Esophagus muscularis mucosa (tissue), 3 donors: ENCODE measurements at regions not wholly inside any gene's neighbourhood (a gene's known extent, or its start where the extent isn't known, plus 50 kb on each side); places are given as distances from the start of the nearest gene placed in this dataset.

Source experiments
- POLR2A ChIP-seq: fragments of 450-650 bp; IDR thresholded peaks from one replicate; pipeline ENCODE4 v1.6.1; 2017; ENCODE audit warnings: antibody characterized with exemption, moderate library complexity, mild to moderate bottlenecking, low read depth
- POLR2AphosphoS5 ChIP-seq, 2 donors: sonication (generic); formaldehyde crosslinking; IDR thresholded peaks; one replicate each; pipeline ENCODE4 v1.6.1; 2017; ENCODE audit warnings: antibody characterized with exemption in 2 of 2
- TF ChIP-seq, protein P1 (sequence below), 3 experiments: fragments of 200-600 bp in 2 of 3; fragments of 450-650 bp in 1 of 3; sonication (generic) in 2 of 3; IDR thresholded peaks; one replicate each; pipeline ENCODE4 v1.5.1; 2017 to 2019; ENCODE audit warnings: antibody characterized with exemption in 3 of 3, mild to moderate bottlenecking in 2 of 3, moderate library complexity in 1 of 3

DNA sequence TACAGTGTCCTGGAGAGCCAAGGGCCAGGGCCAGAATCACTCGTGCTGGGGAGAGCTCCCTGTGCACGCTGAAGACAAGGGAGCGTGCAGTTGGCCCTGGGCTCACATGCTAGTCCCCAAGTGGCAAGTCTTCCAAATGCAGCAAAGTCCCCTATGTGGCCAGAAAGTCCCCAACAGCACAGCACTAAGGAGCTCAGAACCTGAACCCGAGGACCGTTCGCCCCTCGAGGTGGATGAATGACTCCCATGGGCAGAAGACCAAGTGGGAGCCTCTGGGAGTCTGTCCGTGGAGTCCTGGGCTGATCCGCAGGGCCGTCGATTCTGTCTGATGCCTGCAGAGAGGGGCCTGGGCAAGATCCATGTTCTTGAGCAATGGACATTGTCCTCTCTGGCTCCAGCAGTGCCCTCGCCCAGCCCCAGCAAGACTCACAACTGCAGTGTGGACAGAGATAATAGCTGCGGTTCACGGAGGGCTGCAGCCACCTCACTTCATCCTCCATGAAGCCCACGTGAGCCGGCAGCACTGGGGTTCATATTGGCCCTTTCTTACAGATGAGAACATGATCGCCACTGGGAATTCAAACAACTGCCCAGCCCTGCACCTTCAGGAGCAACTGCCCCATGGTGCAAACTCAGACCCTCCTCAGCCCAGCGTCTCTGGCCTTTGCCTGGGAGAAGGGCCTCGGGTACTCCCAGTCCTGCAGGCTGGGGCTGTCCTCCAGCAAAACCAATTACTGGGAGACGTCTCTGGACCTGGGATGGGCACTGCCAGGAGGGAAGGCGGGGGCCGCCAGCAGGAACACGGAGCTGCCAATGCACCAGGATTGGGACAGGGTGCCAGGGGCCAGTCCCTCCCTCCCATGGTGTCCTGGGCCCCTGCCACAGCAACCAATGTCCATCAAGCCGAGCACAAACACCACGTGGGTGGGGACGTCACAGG is 243.7 kb downstream of the NPHP4 start:
- no peak for TF ChIP-seq POLR2AphosphoS5 (IDR thresholded peaks at IDR 0.05)
- TF ChIP-seq, protein P1, sequence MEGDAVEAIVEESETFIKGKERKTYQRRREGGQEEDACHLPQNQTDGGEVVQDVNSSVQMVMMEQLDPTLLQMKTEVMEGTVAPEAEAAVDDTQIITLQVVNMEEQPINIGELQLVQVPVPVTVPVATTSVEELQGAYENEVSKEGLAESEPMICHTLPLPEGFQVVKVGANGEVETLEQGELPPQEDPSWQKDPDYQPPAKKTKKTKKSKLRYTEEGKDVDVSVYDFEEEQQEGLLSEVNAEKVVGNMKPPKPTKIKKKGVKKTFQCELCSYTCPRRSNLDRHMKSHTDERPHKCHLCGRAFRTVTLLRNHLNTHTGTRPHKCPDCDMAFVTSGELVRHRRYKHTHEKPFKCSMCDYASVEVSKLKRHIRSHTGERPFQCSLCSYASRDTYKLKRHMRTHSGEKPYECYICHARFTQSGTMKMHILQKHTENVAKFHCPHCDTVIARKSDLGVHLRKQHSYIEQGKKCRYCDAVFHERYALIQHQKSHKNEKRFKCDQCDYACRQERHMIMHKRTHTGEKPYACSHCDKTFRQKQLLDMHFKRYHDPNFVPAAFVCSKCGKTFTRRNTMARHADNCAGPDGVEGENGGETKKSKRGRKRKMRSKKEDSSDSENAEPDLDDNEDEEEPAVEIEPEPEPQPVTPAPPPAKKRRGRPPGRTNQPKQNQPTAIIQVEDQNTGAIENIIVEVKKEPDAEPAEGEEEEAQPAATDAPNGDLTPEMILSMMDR (IDR thresholded peaks at IDR 0.05): no peak
- TF ChIP-seq POLR2A: no peak
